ENCODE measurements at regions not wholly inside any gene's neighbourhood (a gene's known extent, or its start where the extent isn't known, plus 50 kb on each side); places are given as distances from the start of the nearest gene placed in this dataset.

- TF ChIP-seq POLR2A (IDR thresholded peaks at IDR 0.05; ENCODE audit: low read depth, low read length) (no peak), POLR2AphosphoS5 (IDR thresholded peaks at IDR 0.05; ENCODE audit: low read depth, low read length) (no peak), TAF1 (IDR thresholded peaks at IDR 0.05; ENCODE audit: low read depth, low read length) (no peak), SPI1 (IDR thresholded peaks at IDR 0.05; ENCODE audit: low read depth, low read length) (no peak)
Observed at GRCh38 chr5:159807586-159807985, 108.7 kb upstream of the ADRA1B start.
